ENCODE measurements at regions not wholly inside any gene's neighbourhood (a gene's known extent, or its start where the extent isn't known, plus 50 kb on each side); places are given as distances from the start of the nearest gene placed in this dataset.

DNA sequence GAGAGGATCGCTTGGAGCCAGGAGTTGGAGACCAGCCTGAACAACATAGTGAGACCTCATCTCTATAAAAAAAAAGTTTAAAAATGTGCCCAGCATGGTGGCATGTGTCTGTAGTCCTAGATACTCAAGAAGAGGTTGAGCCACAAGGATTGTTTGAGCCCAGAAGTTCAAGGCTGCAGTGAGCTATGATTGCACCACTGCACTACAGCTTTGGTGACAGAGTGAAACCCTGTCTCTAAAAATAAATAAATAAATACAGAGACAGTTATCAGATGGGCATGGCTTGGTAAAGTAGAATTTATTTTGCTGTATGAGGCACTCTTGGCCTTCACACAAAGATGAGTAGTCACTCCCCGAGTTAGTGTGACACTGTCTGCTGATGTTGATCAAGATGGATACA, 54.1 kb upstream of the SPRY1 start:
- no peak for ATAC-seq (ENCODE audit: low read depth)
- Histone ChIP-seq H2BK5ac (ENCODE audit: low read depth, low read length, poor library complexity, severe bottlenecking) (no peak overlapping the region), H3K4ac (ENCODE audit: low read depth, low read length) (no peak overlapping the region), H3K4me1 (ENCODE audit: control insufficient read depth, insufficient read depth, low read length) (peaks cover 5% of the 10 kb centered on the region), H2BK15ac (ENCODE audit: low read depth, low read length) (no peak overlapping the region; the same call in 2 of the 3 replicates), H3K27me3 (ENCODE audit: control insufficient read depth, insufficient read depth, low read length) (no peaks in the 10 kb centered on the region), H4K91ac (ENCODE audit: insufficient read depth, low read depth, low read length) (no peak overlapping the region), H3K9me3 (ENCODE audit: control insufficient read depth, insufficient read depth, low read length) (no peaks in the 10 kb centered on the region), H2AFZ (replicated peaks; ENCODE audit: low read length, poor library complexity) (no peak overlapping the region), H3K27ac (ENCODE audit: insufficient read depth, low read length) (no peak overlapping the region), H3K79me1 (ENCODE audit: low read depth in 1 of 2, low read length in 2 of 2) (no peaks in the 10 kb centered on the region), H3K56ac (ENCODE audit: extremely low read depth, insufficient read depth, low read length) (no peak overlapping the region), H3K4me3 (ENCODE audit: insufficient read depth, low read depth, low read length) (no peak overlapping the region), H3K36me3 (ENCODE audit: control insufficient read depth, insufficient read depth, low read length) (no peaks in the 10 kb centered on the region), H3K14ac (replicated peaks; ENCODE audit: low read depth, low read length) (no peak overlapping the region), H2BK120ac (ENCODE audit: low read depth, low read length) (no peak overlapping the region), H3K23ac (ENCODE audit: low read depth, low read length) (no peak overlapping the region), H3K18ac (ENCODE audit: low read depth, low read length) (no peak overlapping the region), H2AK5ac (ENCODE audit: low read depth, low read length) (0 out of 2 replicates have a peak overlapping the region, but pooled peaks have one; percentile 36), H4K5ac (ENCODE audit: low read depth, low read length) (no peak overlapping the region), H4K20me1 (ENCODE audit: insufficient read depth, low read length) (no peaks in the 10 kb centered on the region), H4K8ac (ENCODE audit: low read depth in 2 of 2, low read length in 2 of 2) (no peak overlapping the region), H2AK9ac (replicated peaks; ENCODE audit: low read depth, low read length, poor library complexity) (no peak overlapping the region), H2BK20ac (ENCODE audit: low read depth, low read length) (no peak overlapping the region), H3K9me1 (ENCODE audit: insufficient read depth, low read length) (no peaks in the 10 kb centered on the region), H3K4me2 (ENCODE audit: low read depth, low read length) (no peak overlapping the region), H3K9ac (ENCODE audit: low read depth, low read length) (no peak overlapping the region)
- 80% methylated on average over 1 of the region's 2 CpGs; no CpG with 5 or more reads in 1 of the 2 experiments for WGBS, 2 experiments (ENCODE audit: extremely low coverage in 2 of 2, insufficient read length in 1 of 2)
- in situ Hi-C loops (cut with MboI; ENCODE audit: low sequenced_read_pairs) (no loop called here), intact Hi-C loops (cut with micrococcal nuclease) (no loop called here), dilution Hi-C loops (cut with HindIII; ENCODE audit: low sequenced_read_pairs, unreplicated experiment) (no loop called here)
- POLR2A ChIA-PET (ENCODE audit: unreplicated experiment): no interaction called here
- CTCF ChIA-PET: no interaction called here
- no TSS peak for BruUV-seq (replicated peaks)
- TF ChIP-seq MAFK (IDR thresholded peaks at IDR 0.05; ENCODE audit: low read depth, low read length) (no peak), CTCF (conservative IDR thresholded peaks at IDR 0.05; ENCODE audit: low read depth, low read length) (no peak), RFX5 (IDR thresholded peaks at IDR 0.05; ENCODE audit: low read depth, low read length) (no peak), CHD1 (IDR thresholded peaks at IDR 0.05; ENCODE audit: low read depth, low read length) (no peak)
- TF ChIP-seq, protein P1, sequence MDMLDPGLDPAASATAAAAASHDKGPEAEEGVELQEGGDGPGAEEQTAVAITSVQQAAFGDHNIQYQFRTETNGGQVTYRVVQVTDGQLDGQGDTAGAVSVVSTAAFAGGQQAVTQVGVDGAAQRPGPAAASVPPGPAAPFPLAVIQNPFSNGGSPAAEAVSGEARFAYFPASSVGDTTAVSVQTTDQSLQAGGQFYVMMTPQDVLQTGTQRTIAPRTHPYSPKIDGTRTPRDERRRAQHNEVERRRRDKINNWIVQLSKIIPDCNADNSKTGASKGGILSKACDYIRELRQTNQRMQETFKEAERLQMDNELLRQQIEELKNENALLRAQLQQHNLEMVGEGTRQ (IDR thresholded peaks at IDR 0.05; ENCODE audit: low read depth, low read length): no peak
- no peak for DNase-seq
